HCT116 (cell line): ENCODE measurements at regions not wholly inside any gene's neighbourhood (a gene's known extent, or its start where the extent isn't known, plus 50 kb on each side); places are given as distances from the start of the nearest gene placed in this dataset.

ENCODE experiments used
- ATAC-seq: fragments of 200-7000 bp; cut with Tn5 transposase; 2 replicates; pipeline ENCODE4 v1.9.1; 2020; ENCODE audit warnings: mild to moderate bottlenecking, moderate library complexity
- BruUV-seq: library from RNA; stranded (reverse); fragments of 400-500 nt; replicated peaks from 2 replicates; lab custom pipeline; 2021; lab: Mats Ljungman, UMichigan
- CTCF ChIA-PET: fragments of 300-600 bp; sonication (Branson Sonifier 250); formaldehyde crosslinking; loops from one replicate; lab custom pipeline; 2021; ENCODE audit warnings: antibody characterized with exemption; lab: Charles Lee
- POLR2A ChIA-PET: fragments of 300-600, 350-600 bp; sonication (Branson Sonifier 250); formaldehyde crosslinking; loops from one replicate; lab custom pipeline; 2021; ENCODE audit warnings: antibody characterized with exemption; lab: Charles Lee
- RAD21 ChIA-PET, 2 experiments: fragments of 300-600 bp; sonication (Branson Sonifier 250); formaldehyde crosslinking; loops; one replicate each; lab custom pipeline; 2023; ENCODE audit warnings: low total read pairs in 2 of 2; ENCODE audit not compliant: uncharacterized antibody in 2 of 2, unreplicated experiment in 2 of 2, low non-redundant PET in 1 of 2; lab: Charles Lee
- DNase-seq: peaks from one replicate; pipeline ENCODE4 v3.0.0-alpha.2; 2010; ENCODE audit warnings: low read depth, low spot score
- H2AFZ ChIP-seq: fragments of 200-600 bp; shearing (Covaris generic), sonication (generic); 2 replicates; pipeline ENCODE4 v1.6.1; 2017; ENCODE audit warnings: low read depth, mixed run types, mixed read lengths, antibody characterized with exemption, low read length; ENCODE audit not compliant: poor library complexity, severe bottlenecking
- H3K27ac ChIP-seq: 2 replicates; pipeline ENCODE4 v1.5.1; 2012; ENCODE audit warnings: low read depth, low read length
- H3K27me3 ChIP-seq: fragments of 200-600 bp; sonication (generic); 2 replicates; pipeline ENCODE4 v1.6.1; 2016; ENCODE audit warnings: mixed run types, low read length, mixed read lengths; ENCODE audit not compliant: insufficient read depth
- H3K36me3 ChIP-seq, 2 experiments: fragments of 200-500 bp in 1 of 2; fragments of 200-600 bp in 1 of 2; sonication (Bioruptor generic) in 1 of 2; sonication (generic) in 1 of 2; 2 replicates each; pipeline versions ENCODE4 v1.5.1 to v1.6.1; 2014 to 2016; ENCODE audit warnings: low read length in 2 of 2, inconsistent platforms in 1 of 2, mixed read lengths in 1 of 2, mixed run types in 1 of 2; ENCODE audit not compliant: insufficient read depth in 2 of 2, control insufficient read depth in 1 of 2
- H3K4me1 ChIP-seq, 2 experiments: fragments of 200-600 bp in 1 of 2; sonication (generic) in 1 of 2; 2 replicates each; pipeline versions ENCODE4 v1.5.1 to v1.6.1; 2012 to 2017; ENCODE audit warnings: low read length in 2 of 2, inconsistent platforms in 1 of 2, mild to moderate bottlenecking in 1 of 2, mixed read lengths in 1 of 2, mixed run types in 1 of 2, moderate library complexity in 1 of 2; ENCODE audit not compliant: insufficient read depth in 2 of 2, control insufficient read depth in 1 of 2
- H3K4me2 ChIP-seq: fragments of 200-600 bp; sonication (generic); 2 replicates; pipeline ENCODE4 v1.6.1; 2017; ENCODE audit warnings: mixed run types, low read length, mixed read lengths
- H3K4me3 ChIP-seq, 2 experiments: fragments of 200-600 bp in 1 of 2; sonication (generic) in 1 of 2; replicated peaks in 1 of 2; 2 replicates each; pipeline ENCODE4 v1.5.1; 2011 to 2016; ENCODE audit warnings: low read length in 2 of 2, control low read depth in 1 of 2, low read depth in 1 of 2, mild to moderate bottlenecking in 1 of 2, mixed read lengths in 1 of 2, mixed run types in 1 of 2
- H3K79me2 ChIP-seq: fragments of 200-600 bp; sonication (generic); 2 replicates; pipeline ENCODE4 v1.6.1; 2017; ENCODE audit warnings: mild to moderate bottlenecking, mixed run types, low read length, moderate library complexity, mixed read lengths; ENCODE audit not compliant: insufficient read depth
- H3K9ac ChIP-seq: fragments of 200-600 bp; sonication (generic); 2 replicates; pipeline ENCODE4 v1.6.1; 2016; ENCODE audit warnings: low read length, mixed read lengths
- H3K9me2 ChIP-seq: fragments of 200-600 bp; sonication (generic), shearing (Covaris generic); 2 replicates; pipeline ENCODE4 v1.6.1; 2017; ENCODE audit warnings: mixed run types, mild to moderate bottlenecking, moderate library complexity; ENCODE audit not compliant: insufficient read depth
- H3K9me3 ChIP-seq, 2 experiments: fragments of 200-500 bp in 1 of 2; fragments of 200-600 bp in 1 of 2; sonication (Bioruptor generic) in 1 of 2; sonication (generic) in 1 of 2; 2 replicates each; pipeline ENCODE4 v1.6.1; 2014 to 2017; ENCODE audit warnings: low read length in 2 of 2, mixed read lengths in 2 of 2, inconsistent platforms in 1 of 2, low read depth in 1 of 2, mild to moderate bottlenecking in 1 of 2, mixed run types in 1 of 2, moderate library complexity in 1 of 2; ENCODE audit not compliant: control insufficient read depth in 1 of 2, insufficient read depth in 1 of 2
- H4K20me1 ChIP-seq: fragments of 200-600 bp; sonication (generic), shearing (Covaris generic); 2 replicates; pipeline ENCODE4 v1.6.1; 2017; ENCODE audit warnings: mixed run types, mild to moderate bottlenecking, moderate library complexity; ENCODE audit not compliant: insufficient read depth
- CTCF ChIP-seq, 3 experiments: fragments of 200-600 bp in 1 of 3; sonication (generic) in 1 of 3; IDR thresholded peaks in 2 of 3; conservative IDR thresholded peaks in 1 of 3; 2 replicates each; pipeline ENCODE4 v1.5.1; 2012 to 2017; ENCODE audit warnings: low read depth in 2 of 3, low read length in 2 of 3, antibody characterized with exemption in 1 of 3, borderline replicate concordance in 1 of 3, control low read depth in 1 of 3, mild to moderate bottlenecking in 1 of 3, mixed read lengths in 1 of 3, mixed run types in 1 of 3, moderate library complexity in 1 of 3; ENCODE audit not compliant: insufficient read depth in 1 of 3
- EGR1 ChIP-seq: IDR thresholded peaks from 2 replicates; pipeline ENCODE4 v1.6.1; 2012; ENCODE audit warnings: low read depth
- ELF1 ChIP-seq: IDR thresholded peaks from 2 replicates; pipeline ENCODE4 v1.6.1; 2012; ENCODE audit warnings: low read depth, borderline replicate concordance
- EZH2 ChIP-seq: fragments of 200-600 bp; sonication (generic); IDR thresholded peaks from 2 replicates; pipeline ENCODE4 v1.6.1; 2017; ENCODE audit warnings: antibody characterized with exemption, mixed run types
- EZH2phosphoT487 ChIP-seq: fragments of 200-600 bp; IDR thresholded peaks from 2 replicates; pipeline ENCODE4 v1.6.1; 2018; ENCODE audit warnings: antibody characterized with exemption, borderline replicate concordance
- FOSL1 ChIP-seq: IDR thresholded peaks from 2 replicates; pipeline ENCODE4 v1.6.1; 2012; ENCODE audit warnings: low read depth
- JUND ChIP-seq: IDR thresholded peaks from 2 replicates; pipeline ENCODE4 v1.6.1; 2012
- MAX ChIP-seq: IDR thresholded peaks from 2 replicates; pipeline ENCODE4 v1.6.1; 2012
- POLR2AphosphoS5 ChIP-seq: IDR thresholded peaks from 2 replicates; pipeline ENCODE4 v1.6.1; 2011; ENCODE audit warnings: mild to moderate bottlenecking, low read depth, low read length, moderate library complexity
- REST ChIP-seq: IDR thresholded peaks from 2 replicates; pipeline ENCODE4 v1.6.1; 2012; ENCODE audit warnings: low read depth
- SRF ChIP-seq: IDR thresholded peaks from 2 replicates; pipeline ENCODE4 v1.6.1; 2012; ENCODE audit warnings: low read depth
- ZBTB33 ChIP-seq: IDR thresholded peaks from 2 replicates; pipeline ENCODE4 v1.6.1; 2011; ENCODE audit warnings: mild to moderate bottlenecking, low read length, moderate library complexity; ENCODE audit not compliant: insufficient replicate concordance; ENCODE audit errors: extremely low read depth
- intact Hi-C: fragments of 100-400 bp; cut with micrococcal nuclease; formaldehyde crosslinking; loops from 2 replicates; pipeline ENCODE4 v1.10.0; 2022

- no peak for TF ChIP-seq CTCF (IDR thresholded peaks at IDR 0.05 in 2 of 3, conservative IDR thresholded peaks at IDR 0.05 in 1 of 3; ENCODE audit: borderline replicate concordance in 1 of 3, insufficient read depth in 1 of 3, low read depth in 2 of 3, low read length in 2 of 3)
- TF ChIP-seq, all 23 proteins: peak for 0
Observed at GRCh38 chr2:118333664-118334063, 245.4 kb downstream of the INSIG2 start (continued).

- H3K9me2 ChIP-seq, result no peaks in the 10 kb centered on the region
- DNase-seq (no peak), ATAC-seq (no peak)
- ChIA-PET POLR2A (no interaction called here), CTCF (no interaction called here), RAD21 (no interaction called here)
- no peaks in the 10 kb centered on the region; the same call in 1 of the 2 replicates for H3K27me3 ChIP-seq
- no peak overlapping the region for H2AFZ ChIP-seq
- TF ChIP-seq EZH2phosphoT487 (no peak), POLR2AphosphoS5 (no peak), ZBTB33 (no peak), EGR1 (no peak), EZH2 (no peak), CTCF (IDR thresholded peaks at IDR 0.05 in 2 of 3, conservative IDR thresholded peaks at IDR 0.05 in 1 of 3; ENCODE audit: borderline replicate concordance in 1 of 3, insufficient read depth in 1 of 3, low read depth in 2 of 3, low read length in 2 of 3) (no peak), MAX (no peak), REST (no peak), ELF1 (no peak), SRF (no peak), JUND (no peak), FOSL1 (no peak)
- intact Hi-C loops, result no loop called here
- H3K9me3 ChIP-seq, result no peaks in the 10 kb centered on the region
- H3K36me3 ChIP-seq, result no peaks in the 10 kb centered on the region
- H3K4me3 ChIP-seq, result no peak overlapping the region
- no TSS peak for BruUV-seq
- H3K4me2 ChIP-seq, result no peak overlapping the region
- H3K27ac ChIP-seq, result no peak overlapping the region
- no peaks in the 10 kb centered on the region for H3K4me1 ChIP-seq
- no peak overlapping the region for H3K9ac ChIP-seq
- H4K20me1 ChIP-seq, result no peaks in the 10 kb centered on the region
- no peaks in the 10 kb centered on the region for H3K79me2 ChIP-seq
Observed at GRCh38 chr2:118325321-118325955, 237.2 kb downstream of the INSIG2 start.
